NCI-H69 (cell line): ENCODE measurements at regions not wholly inside any gene's neighbourhood (a gene's known extent, or its start where the extent isn't known, plus 50 kb on each side); places are given as distances from the start of the nearest gene placed in this dataset.
"Not testable (repeated sequence)": the region's sequence is repeated elsewhere in the genome, so short reads cannot be mapped to it uniquely, and the experiment has no call there.

ENCODE experiments used
- DNase-seq: peaks from one replicate; lab custom pipeline; 2025; lab: John Stamatoyannopoulos, UW

DNA sequence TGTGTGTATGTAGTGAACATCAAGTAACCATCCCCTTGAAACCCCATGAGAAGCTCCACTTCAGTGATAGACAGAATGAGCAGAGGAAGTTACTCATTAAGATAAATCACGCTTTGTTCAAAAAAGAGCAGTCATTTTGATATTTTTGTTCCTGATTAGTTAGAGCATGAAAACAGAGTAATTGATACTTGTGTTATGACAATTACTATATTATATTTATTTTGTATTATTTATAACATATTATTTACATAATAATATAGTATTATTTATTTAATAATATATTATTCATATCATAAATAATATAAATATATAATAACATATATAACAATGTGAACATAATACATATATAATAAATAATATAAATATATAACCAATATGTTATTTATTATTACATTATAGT, 580.9 kb downstream of the SOX5 start:
- no peak for DNase-seq

DNA sequence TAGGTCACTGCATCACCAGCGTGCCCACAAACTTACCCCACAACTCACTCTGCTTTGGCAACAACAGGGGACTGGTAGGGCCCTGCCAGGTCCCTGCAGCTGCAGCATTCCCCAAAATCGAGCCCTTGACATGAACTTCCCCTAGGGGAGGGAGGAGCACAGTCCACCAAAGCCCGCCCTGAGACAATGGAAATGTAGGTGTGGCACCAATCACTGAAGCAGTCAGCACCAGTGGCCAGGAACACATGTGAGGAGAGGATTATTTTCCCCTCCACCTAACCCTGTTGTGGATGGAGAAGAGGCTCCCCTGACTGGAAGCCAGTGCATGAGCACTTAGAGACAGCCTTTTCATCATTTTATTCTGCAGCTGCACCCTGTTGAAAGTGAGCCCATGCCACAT, 573.8 kb downstream of the SOX5 start:
- no peak for DNase-seq

DNA sequence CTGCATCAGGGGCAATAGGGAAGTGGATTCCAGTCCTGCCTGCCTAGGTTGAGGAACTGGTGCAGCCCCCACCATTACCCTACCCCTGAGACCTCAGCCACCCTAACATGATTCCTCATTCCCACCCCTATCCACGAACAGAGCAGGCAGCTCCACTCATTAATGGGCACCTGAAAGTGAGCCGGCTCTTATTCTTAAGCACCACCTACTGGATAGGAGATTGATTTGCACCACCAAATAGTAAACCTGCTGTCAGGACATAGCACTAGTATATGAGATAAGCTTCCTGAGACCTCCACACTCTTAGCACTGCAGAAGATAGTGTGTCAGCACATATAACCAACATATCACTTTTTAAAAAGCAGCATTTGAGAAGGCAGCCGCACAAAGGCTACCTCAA, 573.2 kb downstream of the SOX5 start:
- no peak for DNase-seq

DNA sequence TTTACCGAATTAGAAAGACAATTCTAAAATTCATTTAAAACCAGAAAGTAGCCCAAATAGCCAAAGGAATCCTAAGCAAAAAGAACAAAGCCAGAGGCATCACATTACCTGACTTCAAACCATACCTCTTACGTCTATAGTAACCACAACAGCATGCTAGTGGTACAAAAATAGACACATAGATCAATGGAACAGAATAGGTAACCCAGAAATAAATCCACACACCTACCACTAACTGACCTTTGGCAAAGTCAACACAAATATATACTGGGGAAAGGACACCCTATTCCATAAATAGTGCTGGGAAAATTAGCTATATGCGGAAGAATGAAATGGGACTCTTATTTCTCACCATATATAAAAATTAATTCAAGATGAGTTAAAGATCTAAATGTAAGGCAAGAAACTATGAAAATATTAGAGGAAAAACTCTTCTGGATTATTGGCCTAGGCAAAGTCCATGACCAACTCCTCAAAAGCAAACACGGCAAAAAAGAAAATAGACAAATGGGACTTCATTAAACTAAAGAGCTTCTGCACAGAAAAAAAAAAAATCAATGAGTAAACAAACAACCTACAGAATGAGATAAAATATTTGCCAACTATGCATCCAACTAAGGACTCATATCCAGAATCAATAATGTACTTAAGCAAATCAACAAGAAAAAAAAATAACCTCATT, 568.9 kb downstream of the SOX5 start:
- no peak for DNase-seq

DNA sequence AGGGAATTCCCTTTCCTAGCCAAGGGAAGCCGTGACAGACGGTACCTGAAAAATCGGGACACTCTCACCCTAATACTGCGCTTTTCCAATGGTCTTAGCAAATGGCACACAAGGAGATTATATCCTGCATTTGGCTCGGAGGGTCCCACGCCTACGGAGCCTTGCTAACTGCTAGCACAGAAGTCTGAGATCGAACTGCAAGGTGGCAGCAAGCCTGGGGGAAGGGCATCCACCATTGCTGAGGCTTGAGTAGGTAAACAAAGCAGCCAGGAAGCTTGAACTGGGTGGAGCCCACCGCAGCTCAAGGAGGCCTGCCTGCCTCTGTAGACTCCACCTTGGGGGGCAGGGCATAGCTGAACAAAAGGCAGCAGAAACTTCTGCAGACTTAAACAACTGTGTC, 560.6 kb downstream of the SOX5 start:
- DNase-seq: not testable (repeated sequence)

DNA sequence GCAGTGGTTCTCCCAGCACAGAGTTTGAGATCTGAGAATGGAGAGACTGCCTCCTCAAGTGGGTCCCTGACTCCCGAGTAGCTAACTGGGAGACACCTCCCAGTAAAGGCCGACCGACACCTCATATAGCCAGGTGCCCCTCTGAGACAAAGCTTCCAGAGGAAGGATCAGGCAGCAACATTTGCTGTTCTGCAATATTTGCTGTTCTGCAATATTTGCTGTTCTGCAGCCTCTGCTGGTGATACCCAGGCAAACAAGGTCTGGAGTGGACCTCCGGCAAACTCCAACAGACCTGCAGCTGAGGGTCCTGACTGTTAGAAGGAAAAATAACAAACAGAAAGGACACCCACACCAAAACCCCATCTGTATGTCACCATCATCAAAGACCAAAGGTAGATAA, 560.2 kb downstream of the SOX5 start:
- not testable (repeated sequence) for DNase-seq

DNA sequence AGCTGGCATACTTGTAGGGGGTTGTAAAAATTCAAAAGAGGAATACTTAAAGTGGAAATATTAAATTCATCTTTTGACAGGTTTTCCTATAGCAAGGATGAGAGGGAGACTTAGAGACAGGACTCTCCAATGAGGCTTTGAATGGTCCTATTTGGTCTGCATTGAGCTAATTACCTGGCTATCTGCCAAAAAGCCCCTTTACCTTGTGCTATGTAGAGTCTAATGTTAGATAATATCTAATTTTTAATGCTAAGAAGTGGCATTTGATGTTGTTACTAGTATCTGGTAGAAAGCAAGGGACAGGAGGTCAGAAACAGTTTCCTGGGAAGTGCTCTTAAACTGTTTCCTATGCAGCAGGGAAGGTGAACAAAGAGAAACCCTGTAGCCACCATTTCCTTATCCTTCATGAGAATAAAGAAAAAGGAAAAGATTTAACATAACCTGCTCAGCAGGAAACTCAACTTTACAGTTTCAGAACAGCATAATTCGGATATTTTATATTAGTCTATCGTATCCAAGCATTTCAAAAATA, 550.0 kb downstream of the SOX5 start:
- DNase-seq: peak; percentile 8

DNA sequence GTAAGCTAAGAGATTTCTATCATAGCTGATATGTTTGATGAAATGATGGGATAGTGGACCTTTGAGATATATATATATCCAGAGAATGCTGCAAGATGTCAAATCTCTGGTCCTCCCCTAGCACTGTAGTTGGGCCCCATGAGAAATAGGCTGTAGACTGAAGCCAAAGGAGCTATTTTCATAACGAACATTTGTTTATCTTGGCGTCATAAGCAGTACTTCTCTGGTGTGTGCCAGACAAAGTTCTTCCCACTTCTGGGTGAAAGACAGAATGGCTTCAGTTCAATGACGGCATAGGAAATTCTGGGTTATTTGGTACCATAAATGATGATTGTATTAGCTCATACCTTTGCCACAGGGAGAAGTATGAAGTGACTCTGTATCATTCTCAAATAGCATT, 534.3 kb downstream of the SOX5 start:
- DNase-seq: no peak

DNA sequence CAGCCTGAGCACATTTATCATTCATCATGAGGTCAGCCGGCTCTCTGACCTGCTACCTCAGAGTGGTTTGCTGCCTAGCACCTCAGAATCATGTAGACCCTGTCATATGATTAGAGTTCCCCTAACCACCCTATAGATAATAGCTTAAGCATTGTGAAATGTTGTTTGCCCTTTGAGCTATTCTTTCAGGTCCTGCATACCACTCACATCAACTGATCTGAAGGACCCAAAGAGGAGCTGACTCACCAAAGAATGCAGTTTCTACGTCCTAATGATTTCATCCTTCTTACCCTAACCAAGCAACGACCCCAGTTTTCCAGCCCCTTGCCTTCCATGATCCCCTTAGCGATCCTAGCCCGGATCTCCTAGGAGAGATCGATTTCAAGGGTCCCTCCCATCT, 527.9 kb downstream of the SOX5 start:
- DNase-seq: no peak

DNA sequence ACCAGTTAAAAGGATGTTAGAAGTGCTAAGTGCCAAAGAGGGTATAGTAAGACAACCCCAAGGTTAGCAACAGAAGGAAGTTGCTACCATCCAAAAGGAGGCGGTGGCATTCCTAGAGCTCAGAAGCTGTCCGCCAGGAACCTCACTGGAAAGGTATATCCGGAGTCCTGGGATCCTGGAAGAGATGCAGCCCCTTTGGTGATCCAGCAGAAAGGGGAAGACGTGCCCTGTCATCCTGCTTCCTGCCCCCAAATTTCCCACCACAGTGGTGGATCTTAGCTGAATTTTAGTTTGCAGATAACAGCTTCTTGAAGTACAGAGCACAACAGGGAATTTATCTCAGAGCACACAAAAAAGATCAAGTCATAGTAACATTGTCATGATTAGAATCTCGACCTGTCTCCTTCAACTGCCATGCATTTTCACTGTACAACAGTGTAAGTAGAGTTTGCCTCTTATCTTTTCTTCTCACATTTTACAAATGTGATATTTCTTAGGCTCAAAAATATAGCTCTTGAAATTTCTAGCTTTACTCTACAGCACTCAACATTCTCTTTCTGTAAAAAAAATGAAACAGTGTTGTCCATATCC, 526.3 kb downstream of the SOX5 start:
- no peak for DNase-seq

DNA sequence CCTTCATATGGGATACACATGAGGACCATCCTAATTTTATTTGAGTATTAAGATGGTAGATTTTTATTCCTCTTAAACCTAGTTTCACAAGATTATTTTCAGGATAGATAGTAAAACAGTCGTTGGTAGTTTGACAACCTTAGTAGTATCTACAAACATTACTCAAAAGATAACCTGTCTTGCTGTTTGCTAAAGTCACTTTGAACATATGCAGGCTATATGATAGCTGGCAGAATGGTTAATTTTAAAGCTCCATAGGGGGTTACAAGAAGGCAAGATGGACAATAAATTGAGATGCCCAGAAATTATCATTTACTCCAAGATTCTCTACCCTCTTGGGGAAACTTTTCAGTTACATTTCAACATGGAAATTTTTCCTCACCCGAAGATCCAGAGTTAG, 525.7 kb downstream of the SOX5 start:
- no peak for DNase-seq

DNA sequence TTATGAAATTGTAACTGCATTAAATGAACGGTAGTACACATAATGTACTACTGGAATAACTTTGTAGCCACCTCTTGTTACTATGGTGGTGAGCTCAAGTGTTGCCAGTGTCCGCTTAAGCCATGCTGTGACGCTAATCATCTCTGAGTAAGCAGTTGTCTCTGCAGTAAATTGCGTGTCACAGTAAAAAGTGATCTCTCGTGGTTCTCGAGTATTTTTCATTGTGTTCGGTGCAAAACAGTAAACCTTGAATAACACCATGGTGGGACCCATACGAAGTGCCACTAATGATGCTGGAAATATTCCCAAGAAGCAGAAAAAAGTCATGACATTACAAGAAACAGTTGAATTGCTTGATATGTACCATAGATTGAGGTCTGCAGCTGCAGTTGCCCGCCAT, 524.8 kb downstream of the SOX5 start:
- DNase-seq: peak; percentile 48

DNA sequence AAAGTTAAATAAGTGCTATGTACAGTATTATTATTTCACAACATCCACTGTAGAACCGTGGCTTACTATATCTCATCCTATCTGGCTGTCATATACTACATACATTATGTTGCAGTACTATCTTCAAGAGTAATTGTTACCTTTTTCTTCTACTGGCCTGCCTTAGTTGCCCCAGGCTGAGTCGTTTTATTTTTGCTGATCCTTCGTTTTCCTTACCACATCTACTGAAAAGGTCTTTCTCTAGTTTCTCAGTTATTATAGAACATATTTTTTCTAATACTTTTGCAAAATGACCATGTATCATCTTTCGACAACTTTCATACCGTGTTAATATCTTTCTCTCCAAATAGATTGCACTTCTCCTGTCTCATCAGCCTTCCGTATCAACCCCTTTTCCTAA, 523.1 kb downstream of the SOX5 start:
- no peak for DNase-seq

DNA sequence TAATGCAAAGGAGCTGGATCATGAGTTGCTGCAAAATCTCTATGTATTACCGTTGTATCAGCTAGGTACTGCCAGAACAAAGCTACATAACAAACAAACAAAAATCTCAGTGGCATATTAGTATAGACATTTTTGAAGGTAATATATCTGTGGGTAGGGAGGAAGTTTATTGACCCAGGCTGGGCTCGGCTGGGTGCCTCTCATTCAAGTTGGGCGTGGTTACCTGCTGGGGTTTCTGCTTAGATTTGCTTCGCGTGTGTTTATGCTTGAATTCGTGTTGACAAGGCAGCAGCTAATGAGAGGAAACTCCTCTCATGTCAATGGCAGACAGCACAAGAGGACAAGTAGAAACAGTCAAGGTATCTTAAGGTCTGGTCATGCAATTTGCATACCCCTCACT, 520.7 kb downstream of the SOX5 start:
- peak; percentile 26 for DNase-seq

DNA sequence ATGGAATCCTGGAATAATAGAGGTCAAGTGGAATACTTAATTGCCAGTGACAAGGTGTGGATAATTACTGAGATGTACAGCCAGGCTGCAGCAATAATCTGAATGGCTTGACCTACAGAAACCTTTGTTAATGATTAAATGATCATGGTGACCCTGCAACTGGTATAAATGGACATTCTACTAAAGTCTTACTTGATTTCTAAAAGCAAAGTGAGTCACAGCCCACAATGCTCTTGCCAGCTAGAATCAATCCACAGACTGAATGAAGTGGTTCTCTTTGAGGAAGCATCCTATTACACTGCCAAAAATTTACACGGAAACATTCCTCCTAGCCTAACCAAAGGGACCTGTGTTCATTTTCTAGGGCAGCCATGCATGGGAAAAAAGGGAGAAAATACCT, 518.5 kb downstream of the SOX5 start:
- DNase-seq: peak; percentile 62

DNA sequence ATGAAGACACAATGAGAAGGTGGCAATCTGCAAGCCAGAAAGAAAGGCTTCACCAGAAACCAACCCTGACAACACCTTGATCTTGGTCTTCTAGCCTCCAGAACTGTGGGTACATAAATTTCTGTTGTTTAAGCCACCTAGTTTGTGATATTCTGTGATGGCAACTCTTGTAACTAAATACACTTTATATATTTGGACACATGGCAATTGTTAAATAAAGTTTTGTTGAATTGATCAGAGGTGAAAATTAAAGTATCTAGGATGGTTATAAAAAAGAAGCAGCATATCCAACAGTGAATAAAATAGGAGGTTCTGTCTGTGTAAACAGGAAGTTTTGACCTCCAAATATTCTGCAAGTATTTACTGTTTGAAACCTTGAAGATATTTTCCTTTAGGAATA, 516.3 kb downstream of the SOX5 start:
- no peak for DNase-seq

DNA sequence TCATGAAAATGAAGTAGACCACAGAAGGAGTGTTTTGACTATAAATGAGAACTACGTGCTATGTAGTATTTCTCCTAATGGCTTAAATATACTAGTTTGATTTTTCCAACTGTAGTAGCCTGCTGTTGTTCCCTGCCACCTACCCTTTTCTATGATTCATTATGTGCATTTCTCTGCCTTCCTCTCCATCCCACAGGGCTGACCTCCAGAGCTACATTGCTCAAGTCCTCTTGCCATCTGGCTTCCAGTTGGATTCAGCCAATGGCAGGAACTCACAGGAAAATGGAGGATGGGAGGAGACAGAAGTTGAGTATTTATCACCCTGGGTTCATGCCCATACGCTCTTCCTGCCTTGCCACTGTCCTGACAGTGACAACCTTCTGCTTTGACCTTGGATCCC, 515.3 kb downstream of the SOX5 start:
- DNase-seq: no peak

DNA sequence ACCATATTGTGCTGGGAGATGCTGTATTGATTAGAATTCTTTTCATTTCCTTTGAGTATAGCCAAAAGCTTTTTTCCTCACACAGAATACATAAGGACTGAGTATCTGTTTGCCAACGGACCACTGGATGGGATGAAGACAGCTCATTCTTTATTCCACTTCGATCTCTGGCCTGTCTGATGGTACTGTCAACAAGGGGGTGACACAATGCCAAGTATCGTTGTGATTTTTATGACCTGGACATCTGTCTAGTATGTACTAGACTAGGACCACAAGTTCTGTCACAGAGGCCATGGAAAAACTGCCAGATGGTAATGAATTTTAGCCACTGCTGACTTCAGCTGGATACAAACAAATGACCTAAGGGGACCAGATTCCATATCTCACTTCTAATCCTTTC, 502.7 kb downstream of the SOX5 start:
- DNase-seq: peak; percentile 88

DNA sequence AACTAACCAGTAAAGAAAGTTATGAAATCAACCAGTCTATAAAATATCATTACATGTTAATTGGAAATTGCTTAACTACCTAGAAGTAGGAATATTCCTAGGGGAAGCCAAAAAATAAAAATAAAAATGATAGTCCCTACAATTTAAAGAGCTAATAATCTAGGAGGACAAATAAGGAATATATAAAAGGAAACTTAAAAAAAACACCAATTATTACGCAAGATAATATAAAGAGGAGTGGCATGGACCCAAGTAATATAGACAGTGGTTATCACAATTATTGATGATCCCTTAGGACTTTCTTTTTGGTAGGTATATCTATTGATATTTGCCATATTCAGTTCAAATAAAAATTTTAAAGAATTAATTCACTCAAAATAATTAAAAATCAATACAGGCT, 498.7 kb downstream of the SOX5 start:
- no peak for DNase-seq

DNA sequence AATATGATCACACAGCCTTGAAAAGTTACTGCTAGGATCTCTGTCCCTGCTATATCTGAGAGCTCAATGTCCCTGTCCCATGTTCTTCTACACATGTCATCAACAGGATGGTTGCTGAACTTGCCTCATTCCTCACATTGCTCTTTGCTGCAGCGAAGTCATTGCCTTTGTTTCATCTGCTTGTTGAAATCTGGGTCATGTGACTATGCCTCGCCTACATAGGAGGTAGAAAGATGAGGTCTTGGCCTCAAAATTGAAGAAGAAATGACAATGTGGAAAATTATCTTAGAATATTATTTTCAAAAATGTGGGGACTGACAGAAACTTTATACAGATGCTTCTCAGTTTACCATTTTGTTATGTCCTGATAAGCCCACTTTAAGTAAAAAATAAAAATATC, 494.2 kb downstream of the SOX5 start:
- DNase-seq: no peak

DNA sequence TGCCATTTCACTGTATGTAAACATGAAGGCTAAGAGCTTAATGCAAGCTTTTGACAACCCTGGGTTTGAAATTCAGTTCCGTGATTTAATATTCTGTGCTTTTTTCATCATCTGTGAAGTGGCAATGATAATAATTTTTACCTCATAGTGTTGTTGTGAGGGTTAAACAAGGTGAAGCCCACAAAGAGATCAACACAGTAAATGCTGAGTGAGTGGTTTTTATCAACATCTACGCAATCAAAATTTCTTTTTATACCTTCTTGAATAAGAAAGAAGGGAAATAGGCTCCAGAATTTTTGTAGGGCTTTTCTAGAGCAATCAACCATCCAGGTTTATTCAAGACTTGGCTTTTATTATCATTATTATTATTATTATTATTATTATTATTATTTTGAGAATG, 490.8 kb downstream of the SOX5 start:
- DNase-seq: no peak

DNA sequence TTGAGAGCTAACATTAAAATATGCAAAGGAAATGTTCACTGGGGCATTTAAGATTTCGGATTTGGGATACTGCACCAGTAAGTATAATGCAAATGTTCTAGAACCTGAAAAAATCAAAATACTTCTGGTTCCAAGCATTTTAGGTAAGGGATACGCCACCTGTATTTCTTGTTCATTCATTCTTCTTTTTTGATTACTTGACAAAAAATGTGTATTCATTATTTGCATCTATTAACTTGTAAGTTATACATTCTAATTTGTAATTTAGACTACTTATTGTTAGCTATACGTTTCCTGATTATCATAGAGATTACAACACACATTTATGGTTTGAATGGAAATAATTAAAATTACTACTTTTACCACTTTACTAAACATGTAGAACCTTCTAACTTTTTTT, 486.9 kb downstream of the SOX5 start:
- no peak for DNase-seq

DNA sequence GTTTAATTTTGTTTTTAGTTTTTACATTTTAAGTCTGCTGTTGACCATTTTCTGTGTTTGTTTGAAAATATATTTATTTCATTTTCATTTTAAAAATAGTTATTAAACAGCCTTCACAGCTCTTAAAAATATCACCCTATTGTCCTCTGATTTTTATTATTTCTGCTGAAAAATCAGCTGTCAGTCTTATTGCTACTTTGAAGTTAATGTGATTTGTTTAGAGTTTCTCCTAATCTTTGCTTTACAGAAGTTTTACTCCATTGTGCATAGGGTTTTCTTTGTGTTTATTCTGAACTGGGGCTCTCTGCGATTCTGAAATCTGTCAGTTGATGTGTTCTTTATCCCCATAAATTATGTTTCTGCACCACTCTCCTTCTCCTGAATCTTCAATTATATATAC, 486.3 kb downstream of the SOX5 start:
- no peak for DNase-seq

DNA sequence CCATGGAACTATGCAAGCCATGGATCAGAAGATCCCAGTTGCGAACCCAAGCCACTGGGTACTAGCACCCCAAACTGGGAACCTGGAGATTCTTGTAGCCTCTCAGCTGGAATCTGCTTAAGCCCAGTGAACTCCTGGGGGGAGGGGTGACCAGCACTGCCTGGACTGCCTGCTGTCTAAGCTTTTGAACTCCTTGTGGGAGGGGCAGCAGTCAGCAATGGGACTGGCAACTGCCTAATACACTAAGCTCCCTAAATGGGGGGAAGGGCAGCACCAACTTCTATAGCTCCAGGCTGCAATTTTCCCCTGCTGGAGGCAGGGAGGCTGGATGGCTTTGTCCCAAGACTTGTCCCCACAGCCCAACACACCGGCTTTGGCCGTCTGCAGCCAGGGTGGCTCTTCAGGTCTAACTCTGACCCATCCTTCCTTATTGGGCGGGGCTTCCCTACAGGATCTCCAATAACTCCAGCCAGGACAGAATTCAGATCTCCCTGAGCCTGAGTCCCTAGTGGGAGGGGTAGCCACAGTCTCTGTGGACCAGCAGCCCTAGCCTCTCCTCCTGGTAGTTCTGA, 485.1 kb downstream of the SOX5 start:
- DNase-seq: no peak
